Stimulated activated CD4-positive, alpha-beta T cell treated with anti-CD3 and anti-CD28 coated beads, Interleukin-4, amount 100 ng/mL, for 1 hour (primary cell): ENCODE measurements at regions not wholly inside any gene's neighbourhood (a gene's known extent, or its start where the extent isn't known, plus 50 kb on each side); places are given as distances from the start of the nearest gene placed in this dataset.

Experiments used
- DNase-seq: peaks from one replicate; pipeline ENCODE4 v3.0.0-alpha.2; 2020

DNA sequence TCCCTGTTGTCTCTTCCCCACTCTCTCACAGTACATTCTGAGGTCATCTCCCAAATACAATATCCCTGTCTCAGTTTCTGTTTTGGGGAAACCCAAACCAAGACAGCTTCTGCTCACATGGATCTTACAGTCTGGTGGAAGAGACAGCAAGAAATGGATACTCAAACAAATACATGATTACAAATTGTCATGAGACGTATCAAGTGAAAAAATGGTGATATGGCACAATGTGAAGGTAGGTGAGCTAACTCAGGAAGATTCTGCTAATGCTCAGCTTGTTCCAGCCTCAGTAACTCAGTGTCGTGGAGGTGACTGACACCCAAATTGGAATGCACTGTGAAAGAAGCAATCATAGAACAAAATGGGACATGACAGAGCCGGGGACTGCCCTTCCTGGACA, 68.3 kb downstream of the CHST1 start:
- DNase-seq, result no peak

DNA sequence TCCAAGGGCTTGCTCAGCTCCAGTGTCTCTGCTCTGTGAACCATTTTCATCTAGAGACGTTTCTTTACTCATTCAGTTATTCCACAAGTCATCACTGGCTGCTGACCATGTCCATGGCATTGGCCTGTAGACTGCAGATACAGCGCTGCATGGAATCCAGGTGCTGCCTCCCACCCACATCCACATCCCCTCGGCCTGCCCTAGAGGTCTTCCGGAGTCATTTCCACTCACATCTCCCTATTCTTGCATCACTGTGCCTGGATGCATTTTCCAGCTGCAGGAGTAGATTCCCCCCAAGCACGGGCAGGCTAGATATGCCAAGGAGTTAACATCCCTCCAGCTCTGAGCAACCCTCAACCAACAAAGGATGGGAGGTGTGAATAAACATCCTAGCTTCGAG, 68.9 kb downstream of the CHST1 start:
- no peak for DNase-seq

DNA sequence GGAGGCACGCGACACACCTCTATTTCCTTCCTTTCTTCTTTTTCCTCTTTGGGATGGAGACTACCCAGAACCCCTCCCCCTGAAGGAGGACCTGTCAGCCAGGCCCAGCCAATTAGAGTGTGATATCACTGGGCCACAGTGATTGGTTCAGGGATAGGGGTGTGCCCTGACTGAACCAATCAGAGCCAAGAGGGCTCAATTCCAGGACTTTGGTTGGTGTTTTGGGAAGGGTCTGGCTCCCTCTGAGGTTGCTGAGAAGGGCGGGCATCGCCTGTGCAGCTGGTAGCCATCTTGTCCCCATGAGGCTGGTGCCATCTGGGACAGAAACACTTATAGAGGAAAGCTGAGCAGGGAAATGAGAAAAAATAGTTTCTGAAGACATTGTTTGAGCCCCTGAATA, 71.4 kb downstream of the CHST1 start:
- DNase-seq, result no peak

DNA sequence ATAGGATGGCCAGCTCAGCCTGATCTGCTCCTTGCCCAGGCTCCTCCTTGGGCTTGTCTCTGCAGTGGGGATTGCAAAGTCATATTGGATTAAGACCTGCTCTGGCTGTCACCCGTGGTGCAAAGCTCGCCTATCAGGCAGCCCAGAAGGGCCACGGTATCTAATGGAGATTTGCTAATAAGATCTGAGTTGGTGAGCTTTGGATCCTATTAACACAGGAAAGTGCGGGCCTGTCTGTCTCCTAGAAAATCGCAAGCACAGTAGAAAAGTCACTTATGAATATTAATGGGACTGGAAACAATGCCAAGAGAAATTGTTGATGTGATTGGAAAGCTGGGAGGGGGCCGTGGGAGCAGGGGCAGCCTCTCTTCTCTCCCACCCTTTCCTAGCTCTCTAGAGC, 72.8 kb downstream of the CHST1 start:
- DNase-seq, result no peak

DNA sequence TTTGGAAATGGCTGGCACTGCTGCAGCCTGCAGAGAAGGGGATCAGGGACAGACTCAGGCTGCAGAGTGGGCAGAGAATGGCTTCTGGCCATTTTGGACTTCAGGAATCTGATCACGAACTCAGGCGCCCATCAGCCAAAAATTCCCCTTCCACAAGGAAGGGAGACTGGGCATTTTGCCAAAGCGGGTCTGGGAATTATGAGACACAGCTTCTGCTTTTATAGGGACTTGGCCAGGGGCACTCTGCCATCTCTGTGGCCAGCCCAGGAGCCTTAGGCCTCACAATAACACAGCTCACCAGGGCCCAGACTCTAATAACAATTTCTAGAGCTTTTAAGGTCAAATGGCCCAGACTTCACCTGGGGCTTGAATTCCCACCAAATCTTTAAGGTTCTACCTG, 74.7 kb downstream of the CHST1 start:
- no peak for DNase-seq

DNA sequence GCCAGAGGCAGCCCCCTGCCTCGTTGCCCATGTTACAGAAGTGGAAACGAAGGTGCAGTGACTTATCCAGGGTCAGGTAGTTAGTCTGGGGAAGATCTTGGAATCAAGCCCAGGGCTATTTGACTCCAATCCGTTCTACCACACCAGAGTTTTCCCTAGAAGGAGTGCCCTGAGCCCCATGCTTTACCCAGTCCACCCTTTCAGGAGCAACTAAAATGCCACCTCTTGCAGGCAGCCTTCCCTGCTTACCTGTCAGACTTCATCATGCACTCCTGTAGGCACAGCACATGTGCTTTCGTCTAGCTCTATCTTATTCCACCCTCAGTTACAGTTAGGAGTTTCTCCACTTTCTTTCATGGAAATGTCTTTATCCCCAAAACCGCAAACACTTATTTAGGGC, 80.2 kb downstream of the CHST1 start:
- no peak for DNase-seq

DNA sequence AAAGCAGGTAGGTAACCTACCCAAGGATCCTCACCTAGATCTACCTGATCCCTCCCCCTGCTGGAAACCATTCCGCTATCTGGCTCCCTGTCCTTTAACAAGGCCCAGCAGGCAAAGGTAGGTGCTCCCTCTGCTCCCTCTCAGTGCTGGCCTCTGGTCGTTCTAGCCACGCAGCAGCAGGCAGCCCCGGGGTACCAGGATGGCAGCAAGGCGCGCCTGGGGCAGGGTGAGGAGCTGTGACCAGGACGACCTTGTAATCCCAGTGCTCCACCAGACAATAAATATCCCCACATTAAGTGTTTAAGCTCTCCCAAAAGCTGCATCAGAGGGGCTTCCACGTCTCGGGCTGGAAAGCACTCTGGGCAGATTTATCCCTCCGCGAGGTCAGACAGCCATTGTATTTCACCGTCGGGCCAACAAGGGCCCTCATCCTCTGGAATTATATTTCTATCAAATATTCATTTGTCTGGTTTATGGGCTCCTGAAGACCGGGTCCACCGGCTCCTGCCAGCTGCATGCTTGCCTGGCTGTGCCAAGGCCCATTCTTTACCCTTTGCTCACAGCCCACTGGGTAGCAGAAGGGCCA, 81.3 kb downstream of the CHST1 start:
- DNase-seq, result no peak

DNA sequence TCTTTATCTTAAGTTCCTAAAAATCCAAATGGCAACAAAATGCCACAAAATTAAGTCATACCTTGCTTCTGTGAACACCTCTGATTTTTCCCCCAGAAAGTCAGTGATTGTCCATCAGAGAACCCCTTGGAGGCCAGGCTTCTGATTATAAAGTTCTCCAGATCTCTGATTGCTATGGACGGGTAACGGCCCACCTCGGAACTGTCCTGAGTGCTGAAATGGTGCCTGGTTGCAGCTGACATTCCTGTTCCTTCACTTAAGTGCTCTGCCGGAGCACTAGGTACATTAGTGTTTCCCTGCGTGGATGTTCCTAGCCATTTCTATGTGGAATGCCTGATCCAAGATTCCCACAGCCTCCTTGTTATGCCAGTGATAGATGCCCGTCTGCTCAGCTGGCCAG, 85.0 kb downstream of the CHST1 start:
- DNase-seq, result no peak

DNA sequence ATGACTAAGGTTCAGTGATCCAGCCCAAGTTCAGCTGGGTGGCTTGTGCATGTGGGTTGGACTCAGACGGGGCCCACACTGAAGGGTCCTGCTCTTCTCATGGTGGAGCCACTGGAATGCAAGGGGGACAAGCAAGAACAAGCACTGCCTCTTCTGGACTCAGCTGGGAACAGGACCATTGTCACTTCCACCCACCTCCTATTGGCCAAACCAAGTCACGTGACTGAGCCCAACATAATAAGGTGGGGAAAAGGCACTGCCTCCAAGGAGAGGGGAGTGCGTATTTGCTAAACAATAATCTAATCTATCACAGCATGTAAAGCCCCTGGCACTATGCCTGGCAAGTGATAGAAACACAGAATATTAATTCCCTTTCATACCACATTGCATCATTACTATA, 87.1 kb downstream of the CHST1 start:
- no peak for DNase-seq

DNA sequence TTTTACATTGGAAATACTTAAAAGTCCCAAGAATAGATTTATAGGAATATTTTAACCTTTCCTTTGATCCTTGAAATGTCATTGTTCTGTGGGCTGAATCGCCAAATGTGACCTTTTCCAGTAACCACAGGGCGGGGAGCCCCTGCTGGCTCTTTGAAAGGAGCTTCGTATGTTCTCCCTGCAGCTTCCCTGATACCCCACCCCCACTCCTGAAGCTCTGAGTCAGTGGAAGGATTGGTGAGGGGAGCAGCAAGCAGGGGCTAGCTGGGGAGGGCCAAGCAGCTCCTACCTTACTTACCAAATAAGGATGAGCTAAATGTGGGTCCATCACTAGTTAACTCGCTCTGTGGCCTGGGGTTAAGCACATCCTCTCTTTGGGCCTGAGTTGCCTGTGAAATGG, 87.7 kb downstream of the CHST1 start:
- DNase-seq, result no peak

DNA sequence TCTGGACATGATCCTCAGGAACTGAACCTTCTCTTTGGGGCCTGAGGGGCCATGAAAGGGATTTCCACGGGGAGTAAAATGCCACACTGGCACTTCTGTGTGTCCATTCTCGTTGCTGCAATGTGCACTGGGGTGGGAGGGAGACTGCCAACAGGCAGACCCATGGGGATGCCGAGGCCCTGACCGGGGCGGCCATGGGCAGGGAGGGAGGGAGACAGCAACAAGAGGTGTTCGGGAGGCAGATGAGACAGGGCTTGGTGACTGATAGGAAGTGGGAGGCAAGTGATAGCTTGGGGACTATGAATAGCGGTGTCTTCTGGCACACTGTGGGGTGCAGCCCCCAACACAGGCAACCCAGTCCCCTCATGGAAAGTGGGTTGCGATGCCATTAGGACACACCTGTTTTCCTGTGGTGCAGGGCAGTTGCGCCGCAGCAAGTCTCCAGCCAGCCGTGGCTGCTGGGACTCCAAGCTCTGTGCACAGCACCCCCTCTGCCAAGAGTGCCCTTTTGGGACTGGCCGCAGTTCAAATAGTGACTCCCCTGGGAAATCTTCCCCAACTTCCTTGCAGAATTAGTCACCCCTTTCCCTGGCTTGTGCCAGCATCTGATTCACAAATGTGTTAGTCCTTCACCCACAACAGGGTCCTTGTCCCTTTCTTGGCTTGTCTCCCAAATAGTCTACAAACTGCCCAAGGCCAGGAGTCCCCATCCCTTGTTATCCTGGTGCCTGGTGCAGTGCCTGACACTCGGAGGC, 88.8 kb downstream of the CHST1 start:
- no peak for DNase-seq

DNA sequence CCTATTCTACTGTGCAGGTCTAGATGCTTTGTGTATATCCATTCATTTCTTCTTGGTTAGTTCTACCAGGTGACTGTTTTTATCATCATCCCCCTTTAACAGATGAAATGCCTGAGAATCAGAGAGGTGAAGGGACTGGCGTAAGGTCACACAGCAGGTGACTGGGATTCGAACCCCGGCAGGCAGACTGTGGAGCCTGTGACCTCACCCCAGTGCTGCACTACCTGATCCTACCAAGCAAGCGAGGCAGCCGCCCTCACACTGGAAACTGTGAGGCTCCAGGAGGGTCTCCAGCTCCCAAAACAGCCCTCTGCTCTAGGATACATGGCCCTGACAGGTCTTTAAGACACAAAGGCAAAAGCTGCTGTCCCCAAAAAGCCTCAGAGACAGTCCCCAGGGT, 91.7 kb downstream of the CHST1 start:
- DNase-seq, result no peak

DNA sequence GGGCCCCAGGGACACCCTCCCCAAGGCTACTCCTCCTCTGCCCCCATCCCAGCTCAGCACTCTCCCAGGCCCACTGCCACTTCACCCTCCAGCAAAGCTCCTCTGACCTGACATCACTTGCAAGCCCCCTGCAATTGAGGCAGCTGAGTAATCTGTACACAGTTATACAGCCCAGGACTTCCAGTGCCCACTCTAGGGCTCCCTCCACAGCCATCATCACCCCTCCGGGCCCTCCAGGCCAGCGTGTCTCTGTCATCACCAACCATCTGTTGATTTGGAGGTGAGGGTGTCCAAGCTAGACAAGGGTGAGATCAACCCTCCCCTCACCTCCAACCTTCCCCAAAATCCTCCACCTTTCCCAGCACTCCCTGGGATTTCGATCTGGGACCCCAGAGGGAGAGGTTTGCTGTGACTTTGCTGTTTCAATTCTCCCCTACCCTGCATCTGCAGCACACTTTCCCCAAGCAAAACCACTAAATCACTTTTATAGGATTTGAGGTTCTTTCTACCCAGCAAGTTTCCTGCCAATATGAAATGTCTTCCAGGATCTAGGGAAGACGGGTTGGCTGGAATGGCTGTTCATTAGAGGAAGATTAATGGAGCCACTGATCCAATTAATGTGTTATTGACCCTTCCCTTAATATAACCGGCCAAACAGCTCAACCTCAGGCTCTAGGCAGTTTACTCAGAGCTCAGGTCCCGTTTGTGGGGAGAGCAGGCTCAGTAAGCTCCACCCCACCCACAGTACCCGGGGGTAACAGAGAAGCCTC, 92.9 kb downstream of the CHST1 start:
- DNase-seq, result no peak

DNA sequence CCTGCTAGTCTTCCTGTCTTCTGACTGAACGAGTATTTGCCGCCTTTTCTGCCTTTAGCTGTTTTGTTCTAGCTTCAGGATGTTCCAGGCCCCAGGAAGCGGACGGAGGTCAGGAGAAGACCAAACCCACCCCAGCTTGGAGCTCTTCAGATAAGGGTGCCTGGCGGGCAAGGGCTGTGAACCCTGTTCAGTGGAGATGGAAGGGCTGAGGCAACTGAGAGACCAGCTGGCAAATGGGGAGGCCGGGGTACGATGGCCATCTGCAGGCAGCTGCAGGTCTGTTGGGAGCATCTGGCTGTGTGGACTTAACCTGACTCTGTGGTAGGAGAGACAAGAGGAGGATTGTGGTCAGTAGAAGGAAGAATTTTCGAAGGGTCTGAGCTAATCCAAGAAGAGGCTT, 95.6 kb downstream of the CHST1 start:
- no peak for DNase-seq

DNA sequence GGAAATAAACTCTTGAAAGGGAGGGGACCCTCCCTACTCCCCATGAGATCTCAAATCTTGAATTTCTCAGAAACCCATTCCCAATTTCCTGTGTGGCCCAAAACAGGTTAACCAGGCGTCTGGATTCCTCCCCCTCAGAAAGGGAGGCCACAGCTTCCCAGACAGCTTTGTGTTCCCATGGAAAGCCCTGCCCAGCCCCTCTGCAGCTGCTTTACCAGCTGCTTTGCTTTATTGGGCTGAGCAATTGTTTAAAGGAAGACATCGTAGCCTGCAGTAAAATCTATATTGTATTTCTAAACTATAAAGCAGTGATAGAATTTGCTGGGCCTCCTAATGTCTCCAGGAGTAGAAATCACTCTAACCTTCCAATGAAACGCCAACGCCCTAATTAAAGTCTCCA, 97.4 kb downstream of the CHST1 start:
- DNase-seq, result no peak

DNA sequence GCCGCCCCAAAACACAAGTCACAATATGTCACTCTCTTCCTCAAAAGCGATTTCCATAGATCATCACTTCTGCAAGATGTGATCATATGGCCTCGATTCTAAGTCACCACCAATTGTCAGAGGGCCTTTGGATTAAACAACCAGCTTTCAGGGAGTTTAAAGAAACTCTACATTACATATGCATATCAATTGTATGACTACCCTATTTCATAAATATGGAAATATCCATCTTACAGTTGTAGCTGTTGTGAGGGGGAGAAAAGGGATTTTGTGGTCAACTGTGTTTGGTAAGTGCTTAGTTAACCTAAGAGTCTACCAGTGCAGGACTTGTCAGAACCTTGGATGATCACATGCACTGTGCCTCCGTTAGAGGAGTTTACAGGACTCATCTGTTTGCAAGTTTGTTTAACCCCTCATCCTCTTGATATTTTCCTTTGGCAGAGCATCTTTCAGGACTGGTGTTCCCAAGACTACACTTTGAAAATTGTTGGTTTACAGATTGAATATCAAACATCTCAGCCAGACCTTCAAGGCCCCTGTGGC, 99.9 kb downstream of the CHST1 start:
- DNase-seq, result no peak

DNA sequence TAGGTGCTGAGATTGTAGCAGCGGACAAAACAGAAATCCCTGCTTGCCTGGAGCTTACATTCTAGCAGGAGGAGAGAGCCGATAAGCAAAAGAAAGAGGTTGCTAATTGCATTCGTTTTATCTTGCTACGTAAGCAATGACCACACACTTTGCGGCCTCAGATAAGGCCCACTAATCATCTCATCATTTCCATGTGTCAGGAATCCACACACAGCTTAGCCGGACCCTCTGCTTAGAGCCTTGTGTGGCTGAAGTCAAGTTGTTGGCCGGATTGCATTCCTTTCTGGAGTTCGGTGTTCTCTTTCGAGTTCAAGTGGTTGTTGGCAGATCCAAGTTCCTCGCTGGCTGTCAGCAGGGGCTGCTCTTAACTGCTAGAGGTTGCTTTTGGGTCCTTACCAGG, 101.6 kb downstream of the CHST1 start:
- DNase-seq, result no peak

DNA sequence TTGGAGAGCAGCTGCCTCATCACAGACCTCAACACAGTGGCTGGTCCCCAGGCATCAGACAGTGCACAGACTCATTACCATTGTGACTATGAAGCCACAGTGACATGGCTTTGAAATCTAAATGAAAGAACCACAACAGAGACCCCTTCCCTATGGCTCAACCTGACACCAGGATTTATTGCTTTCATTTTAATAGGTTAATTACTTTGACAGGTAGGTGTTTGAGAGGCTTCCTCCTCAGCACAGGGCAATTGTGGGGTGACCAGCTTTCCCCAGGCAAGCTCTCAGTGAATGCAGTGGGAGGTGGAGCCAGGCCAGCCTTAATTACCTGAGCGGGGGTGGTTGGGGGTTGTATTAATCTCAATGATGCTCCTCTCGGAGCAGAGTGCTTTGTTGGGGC, 102.3 kb downstream of the CHST1 start:
- no peak for DNase-seq

DNA sequence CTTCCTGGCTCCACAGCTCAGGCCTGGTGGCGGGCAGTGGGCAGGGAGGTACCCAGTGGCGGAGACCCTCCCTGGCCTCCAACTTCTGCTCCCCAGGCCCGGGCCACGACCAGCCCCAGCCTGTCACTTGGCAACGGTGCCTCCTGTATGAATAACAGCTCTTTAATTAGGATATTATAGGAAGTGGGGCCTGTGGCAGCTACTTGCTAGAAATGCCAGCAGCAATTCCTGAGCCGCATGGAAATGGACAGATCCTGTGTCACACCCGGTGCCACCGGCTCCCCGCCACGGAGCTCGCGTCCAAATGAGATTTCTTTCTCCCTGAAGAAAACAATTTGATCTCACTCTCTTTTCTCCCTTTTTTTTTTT, 104.5 kb downstream of the CHST1 start:
- DNase-seq, result no peak

DNA sequence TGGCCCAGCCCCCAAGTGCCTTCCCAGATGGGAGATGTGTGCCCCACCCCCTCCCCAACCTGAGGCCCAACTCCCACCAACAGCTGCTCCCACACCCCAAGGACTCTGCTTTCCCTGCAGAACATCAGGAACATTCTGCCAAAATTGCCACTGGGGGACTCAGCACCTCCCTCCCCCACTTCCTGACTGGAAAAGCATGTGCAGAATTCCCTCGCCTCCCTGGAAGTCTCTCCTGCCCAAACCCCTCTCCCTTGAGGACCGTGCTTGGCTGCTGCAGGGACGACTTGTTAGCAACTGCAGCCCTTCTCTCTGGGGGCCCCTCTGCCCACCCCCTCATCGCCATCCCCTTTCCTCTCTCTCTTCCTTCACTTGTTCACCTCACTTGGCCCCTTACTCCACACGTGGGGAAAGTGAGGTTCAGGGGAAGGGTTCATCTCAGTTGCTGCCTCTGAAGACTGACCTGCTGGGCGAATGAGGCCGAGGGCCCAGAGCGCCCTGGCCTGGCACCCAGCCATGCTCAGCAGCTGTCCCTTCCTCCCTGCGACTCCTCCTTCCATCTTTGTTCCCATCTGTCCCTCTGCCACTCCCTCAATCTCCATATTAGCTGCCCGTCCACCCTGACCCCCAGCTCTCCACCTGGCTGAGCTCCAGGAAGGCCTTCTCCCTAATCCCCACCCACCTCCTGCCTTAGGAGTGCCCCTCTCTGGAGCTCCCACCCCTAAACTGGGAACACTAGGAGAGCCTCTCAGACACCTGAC, 105.1 kb downstream of the CHST1 start:
- DNase-seq, result no peak

DNA sequence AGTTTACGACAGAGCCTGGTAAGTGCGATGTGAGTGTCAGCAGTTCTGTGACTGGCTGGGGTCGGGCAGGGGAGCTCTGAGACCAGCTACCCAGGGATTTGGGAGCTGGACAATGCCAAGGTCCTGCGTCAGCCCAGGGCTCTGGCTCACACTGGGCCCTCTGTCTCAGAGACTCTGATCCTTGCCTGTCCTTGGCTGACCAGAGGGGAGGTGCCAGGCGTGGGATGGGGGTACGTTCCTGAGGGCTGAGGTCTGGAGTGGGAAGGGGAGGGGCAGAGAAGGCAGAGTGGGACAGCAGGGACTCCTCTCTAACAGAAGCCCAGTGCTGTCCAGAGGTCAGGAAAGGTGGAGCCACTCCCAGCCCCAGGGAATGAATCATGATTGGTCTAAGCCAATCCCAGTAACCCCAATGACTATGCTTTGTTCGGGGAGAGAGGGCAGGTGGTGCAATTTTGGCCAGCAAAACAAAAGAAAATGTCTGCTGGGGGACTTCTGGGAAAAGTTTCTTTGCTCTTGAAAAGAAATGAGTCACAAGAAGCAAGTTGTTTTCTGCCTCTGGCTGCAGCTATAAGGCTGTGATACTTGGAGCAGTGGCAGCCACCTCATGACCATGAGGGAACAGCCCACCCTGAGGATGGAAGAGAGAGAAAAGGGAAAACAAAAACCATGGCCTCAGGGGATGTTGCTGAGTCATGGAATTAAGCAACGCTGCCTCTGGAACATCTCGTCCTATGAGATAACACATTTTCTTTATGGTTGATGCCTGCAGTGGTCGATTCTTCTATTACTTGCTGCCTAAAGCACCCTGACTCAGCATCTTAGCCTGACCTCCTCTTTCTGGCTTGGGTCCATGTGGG, 108.3 kb downstream of the CHST1 start:
- no peak for DNase-seq

DNA sequence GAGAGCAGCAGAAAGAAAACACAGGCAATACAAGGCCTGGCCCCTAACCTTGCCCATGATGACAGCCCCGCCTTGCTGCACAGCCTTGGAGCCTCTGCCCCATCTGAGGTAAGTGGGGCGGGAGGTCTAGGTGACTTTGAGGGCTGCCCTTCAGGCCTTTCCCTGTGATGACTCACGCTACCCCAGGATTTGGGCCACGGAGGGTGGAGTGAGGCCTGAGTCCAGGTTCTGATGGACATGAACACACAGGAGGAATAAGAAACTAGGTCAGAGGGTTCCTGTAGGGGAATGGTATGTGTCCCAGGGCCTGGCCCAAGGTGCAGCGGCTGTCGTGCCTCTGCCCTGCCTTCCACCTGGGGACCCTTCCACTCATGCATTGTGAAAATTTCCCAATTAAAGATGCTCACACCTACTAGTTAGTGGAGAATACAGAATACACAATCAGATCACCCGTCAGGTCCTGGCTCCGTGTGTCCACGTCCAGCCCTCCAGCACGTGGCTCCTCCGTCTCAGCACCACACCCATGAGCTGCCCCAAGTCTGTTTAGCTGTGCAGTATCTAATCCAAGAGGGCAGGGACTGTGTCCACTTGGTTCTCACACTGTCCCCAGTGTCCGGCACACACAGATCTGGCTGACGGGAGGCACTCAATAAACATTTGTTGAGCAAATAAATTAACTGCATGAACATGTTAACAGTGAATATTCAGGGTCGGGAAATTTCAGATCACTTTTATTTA, 111.0 kb downstream of the CHST1 start:
- no peak for DNase-seq
